GM23338 (cell line): ENCODE measurements at regions not wholly inside any gene's neighbourhood (a gene's known extent, or its start where the extent isn't known, plus 50 kb on each side); places are given as distances from the start of the nearest gene placed in this dataset.
A peak's percentile ranks its signal among the peaks of the same experiment; 100 is the strongest.

Experiments used
- ATAC-seq: fragments of 200-7000 bp; cut with Tn5 transposase; 3 replicates; pipeline ENCODE4 v1.9.1; 2020
- DNase-seq: peaks from one replicate; pipeline ENCODE4 v3.0.0-alpha.2; 2015; ENCODE audit warnings: low spot score
- H2AFZ ChIP-seq: fragments of 200-600 bp; sonication (generic); 2 replicates; pipeline ENCODE4 v1.8.0; 2016; ENCODE audit warnings: antibody characterized with exemption, mild to moderate bottlenecking, moderate library complexity
- H3F3A ChIP-seq: fragments of 200-600 bp; sonication (generic); replicated peaks from 2 replicates; pipeline ENCODE4 v1.8.0; 2017; ENCODE audit warnings: antibody characterized with exemption, mixed run types, low read depth
- H3K27ac ChIP-seq: fragments of 200-600 bp; sonication (generic); 2 replicates; pipeline ENCODE4 v1.6.1; 2016; ENCODE audit warnings: low read depth
- H3K27me3 ChIP-seq: fragments of 200-600 bp; sonication (generic); 2 replicates; pipeline ENCODE4 v1.8.0; 2016; ENCODE audit warnings: mild to moderate bottlenecking, mixed run types, moderate library complexity; ENCODE audit not compliant: insufficient read depth
- H3K36me3 ChIP-seq: fragments of 200-600 bp; sonication (generic); 2 replicates; pipeline ENCODE4 v1.8.0; 2016; ENCODE audit warnings: mild to moderate bottlenecking; ENCODE audit not compliant: insufficient read depth
- H3K4me1 ChIP-seq: fragments of 200-600 bp; sonication (generic); 2 replicates; pipeline ENCODE4 v1.8.0; 2016; ENCODE audit warnings: mild to moderate bottlenecking, moderate library complexity; ENCODE audit not compliant: insufficient read depth
- H3K4me2 ChIP-seq: fragments of 200-600 bp; sonication (generic); 2 replicates; pipeline ENCODE4 v1.7.1; 2017; ENCODE audit warnings: mixed run types
- H3K4me3 ChIP-seq: fragments of 200-600 bp; sonication (generic); 2 replicates; pipeline ENCODE4 v1.6.1; 2016; ENCODE audit warnings: mixed run types
- H3K79me2 ChIP-seq: fragments of 200-600 bp; sonication (generic); replicated peaks from 2 replicates; pipeline ENCODE4 v1.8.0; 2017; ENCODE audit warnings: mild to moderate bottlenecking; ENCODE audit not compliant: insufficient read depth
- H3K9me2 ChIP-seq: fragments of 200-600 bp; sonication (generic); 2 replicates; pipeline ENCODE4 v1.8.0; 2017; ENCODE audit not compliant: insufficient read depth
- H4K20me1 ChIP-seq: fragments of 200-600 bp; sonication (generic); replicated peaks from 2 replicates; pipeline ENCODE4 v1.8.0; 2017; ENCODE audit warnings: mild to moderate bottlenecking; ENCODE audit not compliant: insufficient read depth
- H3K27ac Mint-ChIP-seq: 2 replicates; pipeline ENCODE4 v1.8.0; 2020; ENCODE audit warnings: inconsistent platforms, mild to moderate bottlenecking, moderate library complexity, mixed read lengths
- H3K27me3 Mint-ChIP-seq: 3 replicates; pipeline ENCODE4 v1.8.0; 2022; ENCODE audit warnings: low read depth, mild to moderate bottlenecking, moderate library complexity, mixed read lengths, inconsistent platforms; ENCODE audit not compliant: insufficient read depth, poor library complexity
- H3K36me3 Mint-ChIP-seq: 3 replicates; pipeline ENCODE4 v1.8.0; 2021; ENCODE audit warnings: low read depth, mild to moderate bottlenecking, inconsistent platforms, moderate library complexity, mixed read lengths
- H3K4me1 Mint-ChIP-seq: 3 replicates; pipeline ENCODE4 v1.8.0; 2020; ENCODE audit warnings: mild to moderate bottlenecking, inconsistent platforms, mixed read lengths
- H3K4me3 Mint-ChIP-seq: 3 replicates; pipeline ENCODE4 v1.8.0; 2021; ENCODE audit warnings: moderate library complexity, mild to moderate bottlenecking, inconsistent platforms, mixed read lengths
- H3K9me3 Mint-ChIP-seq: 3 replicates; pipeline ENCODE4 v1.8.0; 2020; ENCODE audit warnings: moderate library complexity, mild to moderate bottlenecking, inconsistent platforms, mixed read lengths
- ETS1 ChIP-seq: IDR thresholded peaks from 2 replicates; pipeline ENCODE4 v1.6.1; 2016; ENCODE audit warnings: antibody characterized with exemption
- JUNB ChIP-seq: IDR thresholded peaks from one replicate; pipeline ENCODE4 v1.6.1; 2016; ENCODE audit warnings: antibody characterized with exemption; ENCODE audit not compliant: unreplicated experiment
- REST ChIP-seq: IDR thresholded peaks from one replicate; pipeline ENCODE4 v1.6.1; 2018; ENCODE audit warnings: antibody characterized with exemption; ENCODE audit not compliant: unreplicated experiment
- ZNF114 ChIP-seq: fragments of 250-450 bp; sonication (Bioruptor Pico); IDR thresholded peaks from 2 replicates; pipeline ENCODE4 v1.5.0; 2020; ENCODE audit warnings: mild to moderate bottlenecking, moderate library complexity
- ZNF331 ChIP-seq: fragments of 250-450 bp; sonication (Bioruptor Pico); IDR thresholded peaks from 2 replicates; pipeline ENCODE4 v1.5.0; 2020; ENCODE audit warnings: low read depth, mild to moderate bottlenecking, moderate library complexity
- ZNF462 ChIP-seq: fragments of 250-450 bp; sonication (Bioruptor Pico); IDR thresholded peaks from 2 replicates; pipeline ENCODE4 v1.5.0; 2020; ENCODE audit warnings: mild to moderate bottlenecking, moderate library complexity
- TF ChIP-seq, protein P1 (sequence below), 2 experiments: fragments of 200-600 bp in 1 of 2; sonication (generic) in 1 of 2; conservative IDR thresholded peaks; 2 replicates each; pipeline versions ENCODE4 v1.5.1 to v1.6.1; 2016 to 2017; ENCODE audit warnings: antibody characterized with exemption in 2 of 2, low read depth in 2 of 2, mild to moderate bottlenecking in 2 of 2, moderate library complexity in 1 of 2

DNA sequence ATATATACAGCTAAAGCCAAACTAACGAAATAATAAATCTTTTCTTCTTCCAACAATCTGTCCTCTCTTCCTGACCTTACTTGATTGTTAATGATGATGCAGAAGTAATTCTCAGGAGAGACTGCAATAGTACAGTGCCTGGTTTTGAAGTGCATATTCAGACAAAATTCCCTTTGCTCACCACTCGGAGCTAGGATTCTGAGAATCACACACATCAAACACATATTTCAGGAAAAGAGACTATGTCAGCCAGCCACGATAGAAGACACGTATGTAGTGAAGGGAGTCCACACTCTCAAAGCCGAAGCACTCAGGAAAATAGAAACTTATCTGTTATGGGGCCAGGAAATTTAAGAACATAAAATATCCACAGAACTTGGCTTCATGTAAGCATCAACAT, 362.5 kb upstream of the FAT1 start (continued):
- TF ChIP-seq ZNF462 (CRISPR knock-in tag) (no peak), ETS1 (no peak)

DNA sequence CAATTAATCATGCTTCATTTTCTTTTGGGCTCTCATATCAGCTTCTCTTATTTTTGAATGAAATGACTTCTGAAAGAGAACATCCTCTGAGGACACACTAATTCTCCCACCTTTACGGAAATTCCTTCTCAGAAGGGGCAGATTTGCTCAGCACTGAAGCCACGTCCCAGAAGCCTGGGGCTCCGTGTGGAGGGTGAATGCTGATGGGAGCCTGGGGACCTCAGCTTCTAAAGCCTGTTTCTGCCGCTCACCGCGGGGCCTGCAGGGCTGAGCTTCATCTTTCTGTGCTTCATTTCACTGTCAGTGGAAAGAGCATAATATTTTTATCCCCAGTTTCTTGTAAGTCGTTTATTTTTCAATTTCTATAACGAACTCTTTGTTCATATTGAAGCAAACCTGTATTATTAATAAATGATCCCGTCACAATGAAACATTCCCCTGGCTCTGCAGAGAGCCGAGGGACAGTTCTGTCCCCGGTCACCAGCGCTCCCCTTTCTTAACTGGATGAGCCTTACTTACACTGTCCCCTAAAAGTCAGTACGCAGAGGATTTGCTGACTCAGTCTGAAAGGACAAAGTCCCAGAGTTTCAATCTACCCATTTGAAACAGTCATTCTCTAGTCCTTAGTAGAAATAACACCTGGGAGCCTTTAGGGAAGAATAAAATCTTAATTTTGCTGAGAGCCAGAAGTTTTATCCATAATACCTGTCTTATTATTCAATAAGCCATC, 364.6 kb upstream of the FAT1 start:
- no peaks in the 10 kb centered on the region for H3K27me3 ChIP-seq
- Mint-ChIP-seq H3K36me3 (no peaks in the 10 kb centered on the region), H3K27ac (no peak overlapping the region), H3K4me1 (peaks cover 8% of the 10 kb centered on the region; the same call in 2 of the 3 replicates), H3K4me3 (no peak overlapping the region), H3K27me3 (peaks cover 2% of the 10 kb centered on the region), H3K9me3 (no peaks in the 10 kb centered on the region)
- H3K36me3 ChIP-seq = no peaks in the 10 kb centered on the region
- peak; percentile 45 for DNase-seq
- no peak overlapping the region for H3K27ac ChIP-seq
- no peak overlapping the region for H3K4me3 ChIP-seq
- peak overlapping the region; percentile 56 for H2AFZ ChIP-seq
- no peaks in the 10 kb centered on the region for H4K20me1 ChIP-seq
- peaks cover 6% of the 10 kb centered on the region; the same call in 1 of the 2 replicates for H3K9me2 ChIP-seq
- no peaks in the 10 kb centered on the region for H3K79me2 ChIP-seq
- ATAC-seq = peak; percentile 94
- peaks cover 12% of the 10 kb centered on the region for H3K4me1 ChIP-seq
- no peaks in the 10 kb centered on the region for H3F3A ChIP-seq
- no peak overlapping the region for H3K4me2 ChIP-seq
- TF ChIP-seq ZNF114 (CRISPR knock-in tag) = no peak
- TF ChIP-seq, protein P1, sequence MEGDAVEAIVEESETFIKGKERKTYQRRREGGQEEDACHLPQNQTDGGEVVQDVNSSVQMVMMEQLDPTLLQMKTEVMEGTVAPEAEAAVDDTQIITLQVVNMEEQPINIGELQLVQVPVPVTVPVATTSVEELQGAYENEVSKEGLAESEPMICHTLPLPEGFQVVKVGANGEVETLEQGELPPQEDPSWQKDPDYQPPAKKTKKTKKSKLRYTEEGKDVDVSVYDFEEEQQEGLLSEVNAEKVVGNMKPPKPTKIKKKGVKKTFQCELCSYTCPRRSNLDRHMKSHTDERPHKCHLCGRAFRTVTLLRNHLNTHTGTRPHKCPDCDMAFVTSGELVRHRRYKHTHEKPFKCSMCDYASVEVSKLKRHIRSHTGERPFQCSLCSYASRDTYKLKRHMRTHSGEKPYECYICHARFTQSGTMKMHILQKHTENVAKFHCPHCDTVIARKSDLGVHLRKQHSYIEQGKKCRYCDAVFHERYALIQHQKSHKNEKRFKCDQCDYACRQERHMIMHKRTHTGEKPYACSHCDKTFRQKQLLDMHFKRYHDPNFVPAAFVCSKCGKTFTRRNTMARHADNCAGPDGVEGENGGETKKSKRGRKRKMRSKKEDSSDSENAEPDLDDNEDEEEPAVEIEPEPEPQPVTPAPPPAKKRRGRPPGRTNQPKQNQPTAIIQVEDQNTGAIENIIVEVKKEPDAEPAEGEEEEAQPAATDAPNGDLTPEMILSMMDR (conservative IDR thresholded peaks at IDR 0.05; ENCODE audit: low read depth in 2 of 2) = no peak
- no peak for TF ChIP-seq ZNF331 (CRISPR knock-in tag)
- TF ChIP-seq JUNB = no peak
- no peak for TF ChIP-seq REST
